ENCODE measurements at regions not wholly inside any gene's neighbourhood (a gene's known extent, or its start where the extent isn't known, plus 50 kb on each side); places are given as distances from the start of the nearest gene placed in this dataset.

DNA sequence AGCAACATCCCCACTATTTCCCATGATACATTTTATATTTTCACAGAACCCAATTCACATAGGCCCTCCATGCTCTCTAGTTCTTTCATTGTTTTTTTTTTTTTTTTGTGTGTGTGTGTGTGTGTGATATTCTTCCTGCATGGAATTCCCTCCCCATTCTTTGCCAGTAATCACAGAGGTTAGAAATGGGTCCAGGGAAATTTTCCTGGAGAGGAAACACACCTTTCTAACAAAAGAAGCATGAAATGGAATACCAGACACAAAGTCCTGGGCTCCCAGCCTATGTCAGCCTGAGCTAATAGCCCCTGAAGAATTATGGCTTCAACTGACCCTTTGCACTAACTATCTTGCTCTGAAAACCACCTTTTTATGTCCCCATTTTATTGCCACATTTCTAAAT lies 194.2 kb upstream of the NT5E start:
- no peak for ATAC-seq (ENCODE audit: low read depth)
- peaks cover 0 to 2% (median 0%) of the 10 kb centered on the region in 4 experiments for H3K27me3 ChIP-seq (replicated peaks in 1 of 4; ENCODE audit: control extremely low read depth in 1 of 4, control insufficient read depth in 3 of 4, insufficient read depth in 4 of 4, low read length in 3 of 4)
- H3K9me3 ChIP-seq (ENCODE audit: control extremely low read depth in 1 of 3, control insufficient read depth in 2 of 3, insufficient read depth in 1 of 3, low read length in 2 of 3), result peaks cover 0 to 7% (median 5%) of the 10 kb centered on the region in 3 donors
- Mint-ChIP-seq H3K9me3 (ENCODE audit: insufficient read depth) (peaks cover 5% of the 10 kb centered on the region), H3K4me3 (no peak overlapping the region), H3K4me1 (no peaks in the 10 kb centered on the region), H3K27me3 (peaks cover 5% of the 10 kb centered on the region), H3K27ac (no peak overlapping the region)
- H2AFZ ChIP-seq (ENCODE audit: insufficient read depth, low read depth, low read length, poor library complexity, severe bottlenecking), result no peak overlapping the region
- no peaks in the 10 kb centered on the region for H4K20me1 ChIP-seq (ENCODE audit: control insufficient read depth, insufficient read depth, low read length, poor library complexity, severe bottlenecking)
- H3K27ac ChIP-seq (ENCODE audit: low read length in 2 of 2), result no peak overlapping the region
- H3K4me3 ChIP-seq (ENCODE audit: control extremely low read depth in 1 of 5, extremely low read depth in 1 of 5, insufficient read depth in 1 of 5, low read depth in 2 of 5, low read length in 4 of 5), result no peak overlapping the region
- ChIA-PET CTCF (no interaction called here), POLR2A (no interaction called here)
- H3K36me3 ChIP-seq (replicated peaks in 1 of 2; ENCODE audit: control extremely low read depth in 1 of 2, control insufficient read depth in 1 of 2, extremely low read depth in 1 of 2, insufficient read depth in 2 of 2, low read length in 1 of 2), result no peaks in the 10 kb centered on the region
- no peak overlapping the region for H3K9ac ChIP-seq (ENCODE audit: low read length)
- no peaks in the 10 kb centered on the region for H3K4me1 ChIP-seq (ENCODE audit: control insufficient read depth in 2 of 2, insufficient read depth in 2 of 2, low read length in 2 of 2)
- no peak for DNase-seq
- intact Hi-C loops (cut with micrococcal nuclease), result no loop called here
- H3K4me2 ChIP-seq (replicated peaks; ENCODE audit: low read depth, low read length, poor library complexity, severe bottlenecking), result no peak overlapping the region
- H3K79me2 ChIP-seq (ENCODE audit: control insufficient read depth, insufficient read depth, low read length), result no peaks in the 10 kb centered on the region
- no peak for TF ChIP-seq EZH2 (IDR thresholded peaks at IDR 0.05; ENCODE audit: borderline replicate concordance, insufficient read depth, low read depth, low read length, poor library complexity, severe bottlenecking)
- TF ChIP-seq, protein P1, sequence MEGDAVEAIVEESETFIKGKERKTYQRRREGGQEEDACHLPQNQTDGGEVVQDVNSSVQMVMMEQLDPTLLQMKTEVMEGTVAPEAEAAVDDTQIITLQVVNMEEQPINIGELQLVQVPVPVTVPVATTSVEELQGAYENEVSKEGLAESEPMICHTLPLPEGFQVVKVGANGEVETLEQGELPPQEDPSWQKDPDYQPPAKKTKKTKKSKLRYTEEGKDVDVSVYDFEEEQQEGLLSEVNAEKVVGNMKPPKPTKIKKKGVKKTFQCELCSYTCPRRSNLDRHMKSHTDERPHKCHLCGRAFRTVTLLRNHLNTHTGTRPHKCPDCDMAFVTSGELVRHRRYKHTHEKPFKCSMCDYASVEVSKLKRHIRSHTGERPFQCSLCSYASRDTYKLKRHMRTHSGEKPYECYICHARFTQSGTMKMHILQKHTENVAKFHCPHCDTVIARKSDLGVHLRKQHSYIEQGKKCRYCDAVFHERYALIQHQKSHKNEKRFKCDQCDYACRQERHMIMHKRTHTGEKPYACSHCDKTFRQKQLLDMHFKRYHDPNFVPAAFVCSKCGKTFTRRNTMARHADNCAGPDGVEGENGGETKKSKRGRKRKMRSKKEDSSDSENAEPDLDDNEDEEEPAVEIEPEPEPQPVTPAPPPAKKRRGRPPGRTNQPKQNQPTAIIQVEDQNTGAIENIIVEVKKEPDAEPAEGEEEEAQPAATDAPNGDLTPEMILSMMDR (IDR thresholded peaks at IDR 0.05), result no peak

DNA sequence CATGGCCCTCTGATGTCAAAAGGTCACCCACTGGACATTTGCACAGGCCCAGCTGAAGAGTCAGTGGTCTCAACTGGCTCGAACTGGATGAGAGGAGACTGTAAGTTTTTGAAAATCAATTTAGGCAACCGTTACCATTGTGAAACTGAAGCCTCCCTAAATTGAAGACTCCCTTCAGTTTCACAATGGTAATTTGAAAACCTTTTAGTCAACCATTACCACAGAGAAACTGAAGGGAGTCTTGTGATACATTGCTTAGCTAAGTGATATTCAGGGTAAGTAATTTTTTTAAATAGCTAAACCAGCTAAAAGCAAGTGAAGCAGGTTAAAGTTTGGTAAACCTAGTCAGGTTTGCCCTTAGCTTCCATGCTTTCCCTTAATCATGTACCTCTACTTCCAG lies 197.3 kb upstream of the NT5E start:
- no peak overlapping the region for H3K27ac Mint-ChIP-seq
- no peak overlapping the region for H3K4me3 Mint-ChIP-seq
- no peaks in the 10 kb centered on the region for H3K79me2 ChIP-seq (ENCODE audit: control insufficient read depth, insufficient read depth, low read length)
- H3K36me3 ChIP-seq (replicated peaks in 1 of 2; ENCODE audit: control extremely low read depth in 1 of 2, control insufficient read depth in 1 of 2, extremely low read depth in 1 of 2, insufficient read depth in 2 of 2, low read length in 1 of 2), result no peaks in the 10 kb centered on the region
- H3K4me1 Mint-ChIP-seq, result no peaks in the 10 kb centered on the region
- H3K4me2 ChIP-seq (replicated peaks; ENCODE audit: low read depth, low read length, poor library complexity, severe bottlenecking), result no peak overlapping the region
- intact Hi-C loops (cut with micrococcal nuclease), result no loop called here
- 57% methylated on average over 1 of the region's 2 CpGs for WGBS (ENCODE audit: insufficient coverage)
- peaks cover 5% of the 10 kb centered on the region for H3K9me3 Mint-ChIP-seq (ENCODE audit: insufficient read depth)
- CTCF ChIA-PET, result no interaction called here
- POLR2A ChIA-PET, result no interaction called here
- H4K20me1 ChIP-seq (ENCODE audit: control insufficient read depth, insufficient read depth, low read length, poor library complexity, severe bottlenecking), result no peaks in the 10 kb centered on the region
- peaks cover 5% of the 10 kb centered on the region for H3K27me3 Mint-ChIP-seq
- peaks cover 0 to 7% (median 5%) of the 10 kb centered on the region in 3 donors for H3K9me3 ChIP-seq (ENCODE audit: control extremely low read depth in 1 of 3, control insufficient read depth in 2 of 3, insufficient read depth in 1 of 3, low read length in 2 of 3)
- H3K27me3 ChIP-seq (replicated peaks in 1 of 4; ENCODE audit: control extremely low read depth in 1 of 4, control insufficient read depth in 3 of 4, insufficient read depth in 4 of 4, low read length in 3 of 4), result peaks cover 0 to 2% (median 0%) of the 10 kb centered on the region in 4 experiments
- ATAC-seq (ENCODE audit: low read depth) (no peak), DNase-seq (no peak)
- no peak overlapping the region for H2AFZ ChIP-seq (ENCODE audit: insufficient read depth, low read depth, low read length, poor library complexity, severe bottlenecking)
- no peak overlapping the region for H3K27ac ChIP-seq (ENCODE audit: low read length in 2 of 2)
- H3K4me1 ChIP-seq (ENCODE audit: control insufficient read depth in 2 of 2, insufficient read depth in 2 of 2, low read length in 2 of 2), result no peaks in the 10 kb centered on the region
- H3K4me3 ChIP-seq (ENCODE audit: control extremely low read depth in 1 of 5, extremely low read depth in 1 of 5, insufficient read depth in 1 of 5, low read depth in 2 of 5, low read length in 4 of 5), result no peak overlapping the region
- TF ChIP-seq EZH2 (IDR thresholded peaks at IDR 0.05; ENCODE audit: borderline replicate concordance, insufficient read depth, low read depth, low read length, poor library complexity, severe bottlenecking), result no peak
- TF ChIP-seq, protein P1 (IDR thresholded peaks at IDR 0.05), result no peak
- no peak overlapping the region for H3K9ac ChIP-seq (ENCODE audit: low read length)

All from B cell (primary cell).